Left lung (tissue), 4 donors: ENCODE measurements at regions not wholly inside any gene's neighbourhood (a gene's known extent, or its start where the extent isn't known, plus 50 kb on each side); places are given as distances from the start of the nearest gene placed in this dataset.
A peak's percentile ranks its signal among the peaks of the same experiment; 100 is the strongest.

Source experiments
- ATAC-seq: fragments of 200-7000 bp; cut with Tn5 transposase; one replicate; pipeline ENCODE4 v1.9.1; 2020; ENCODE audit warnings: moderate library complexity
- DNase-seq, 4 donors: peaks; one replicate each; pipeline ENCODE4 v3.0.0-alpha.2; 2013 to 2020
- H3K27ac ChIP-seq, 2 donors: fragments of 200-600 bp; sonication (generic) in 1 of 2; one replicate each; pipeline versions ENCODE4 v1.5.0 to v1.8.0; 2020 to 2021
- H3K27me3 ChIP-seq, 2 donors: fragments of 200-600 bp; sonication (generic) in 1 of 2; one replicate each; pipeline versions ENCODE4 v1.5.0 to v1.8.0; 2020 to 2021
- H3K36me3 ChIP-seq, 2 donors: fragments of 200-600 bp; sonication (generic) in 1 of 2; one replicate each; pipeline versions ENCODE4 v1.5.0 to v1.8.0; 2020 to 2021
- H3K4me1 ChIP-seq, 2 donors: fragments of 200-600 bp; one replicate each; pipeline ENCODE4 v1.8.0; 2021
- H3K4me3 ChIP-seq, 2 donors: fragments of 200-600 bp; sonication (generic) in 1 of 2; one replicate each; pipeline versions ENCODE4 v1.5.0 to v1.8.0; 2020 to 2021; ENCODE audit warnings: mild to moderate bottlenecking in 1 of 2
- H3K9me3 ChIP-seq, 2 donors: fragments of 200-600 bp; sonication (generic) in 1 of 2; one replicate each; pipeline versions ENCODE4 v1.5.0 to v1.8.0; 2020 to 2021
- CTCF ChIP-seq, 2 donors: fragments of 200-600 bp; sonication (generic) in 1 of 2; IDR thresholded peaks; one replicate each; pipeline versions ENCODE4 v1.5.0 to v1.8.0; 2021; ENCODE audit warnings: antibody characterized with exemption in 2 of 2
- intact Hi-C, 2 donors: fragments of 100-400 bp; cut with DNase I; formaldehyde crosslinking; loops; one replicate each; pipeline versions ENCODE4 v1.11.2 to v1.14.2; 2022
- donor health status: DM: no; HTN: yes; CAD: no.
- donor health status: DM: no; HTN: no; CAD: no.

GRCh38 chr2:150594299-150594698 is 106.8 kb upstream of the RND3 start:
- no peak overlapping the region for H3K4me3 ChIP-seq
- H3K27me3 ChIP-seq = no peaks in the 10 kb centered on the region
- no peaks in the 10 kb centered on the region for H3K9me3 ChIP-seq
- TF ChIP-seq CTCF (IDR thresholded peaks at IDR 0.05) = no peak
- intact Hi-C loops = no loop called here
- ATAC-seq (no peak), DNase-seq (no peak)
- H3K4me1 ChIP-seq = no peaks in the 10 kb centered on the region
- no peaks in the 10 kb centered on the region for H3K36me3 ChIP-seq
- no peak overlapping the region for H3K27ac ChIP-seq

GRCh38 chr2:150591496-150592285 is 104.2 kb upstream of the RND3 start:
- no peak for DNase-seq
- Histone ChIP-seq H3K9me3 (no peaks in the 10 kb centered on the region), H3K36me3 (no peaks in the 10 kb centered on the region), H3K4me1 (no peaks in the 10 kb centered on the region), H3K27me3 (no peaks in the 10 kb centered on the region), H3K27ac (no peak overlapping the region), H3K4me3 (no peak overlapping the region)
- no peak for ATAC-seq
- intact Hi-C loops = no loop called here
- TF ChIP-seq CTCF (IDR thresholded peaks at IDR 0.05) = no peak

- no peak for TF ChIP-seq CTCF (IDR thresholded peaks at IDR 0.05)
- Histone ChIP-seq H3K4me3 (no peak overlapping the region), H3K9me3 (no peaks in the 10 kb centered on the region), H3K27ac (no peak overlapping the region), H3K36me3 (no peaks in the 10 kb centered on the region), H3K4me1 (no peaks in the 10 kb centered on the region), H3K27me3 (no peaks in the 10 kb centered on the region)
- DNase-seq (no peak), ATAC-seq (no peak)
- intact Hi-C loops = no loop called here
Measured at GRCh38 chr2:150589681-150590080, 102.2 kb upstream of the RND3 start.

GRCh38 chr2:150588506-150588870 is 101.0 kb upstream of the RND3 start:
- DNase-seq (no peak), ATAC-seq (peak; percentile 29)
- TF ChIP-seq CTCF (IDR thresholded peaks at IDR 0.05) = no peak
- no peaks in the 10 kb centered on the region for H3K27me3 ChIP-seq
- H3K27ac ChIP-seq = no peak overlapping the region
- no peaks in the 10 kb centered on the region for H3K36me3 ChIP-seq
- H3K4me3 ChIP-seq = no peak overlapping the region
- intact Hi-C loops = no loop called here
- H3K9me3 ChIP-seq = no peaks in the 10 kb centered on the region
- no peaks in the 10 kb centered on the region for H3K4me1 ChIP-seq

GRCh38 chr2:150587547-150588505 is 100.4 kb upstream of the RND3 start:
- intact Hi-C loops = no loop called here
- no peak overlapping the region for H3K27ac ChIP-seq
- no peak for ATAC-seq
- H3K9me3 ChIP-seq = no peaks in the 10 kb centered on the region
- no peak for DNase-seq
- no peak for TF ChIP-seq CTCF (IDR thresholded peaks at IDR 0.05)
- no peaks in the 10 kb centered on the region for H3K27me3 ChIP-seq
- no peaks in the 10 kb centered on the region for H3K4me1 ChIP-seq
- H3K36me3 ChIP-seq = no peaks in the 10 kb centered on the region
- H3K4me3 ChIP-seq = no peak overlapping the region
